GM19035 (cell line): ENCODE measurements at regions not wholly inside any gene's neighbourhood (a gene's known extent, or its start where the extent isn't known, plus 50 kb on each side); places are given as distances from the start of the nearest gene placed in this dataset.
"Not testable (repeated sequence)": the region's sequence is repeated elsewhere in the genome, so short reads cannot be mapped to it uniquely, and the experiment has no call there.

Experiments
- ATAC-seq: cut with Tn5 transposase; IDR thresholded peaks from one replicate; pipeline ENCODE4 v1.9.1; 2021; ENCODE audit not compliant: unreplicated experiment

GRCh38 chr4:43089730-43090129 is 197.2 kb downstream of the GRXCR1 start:
- ATAC-seq, result no peak

DNA sequence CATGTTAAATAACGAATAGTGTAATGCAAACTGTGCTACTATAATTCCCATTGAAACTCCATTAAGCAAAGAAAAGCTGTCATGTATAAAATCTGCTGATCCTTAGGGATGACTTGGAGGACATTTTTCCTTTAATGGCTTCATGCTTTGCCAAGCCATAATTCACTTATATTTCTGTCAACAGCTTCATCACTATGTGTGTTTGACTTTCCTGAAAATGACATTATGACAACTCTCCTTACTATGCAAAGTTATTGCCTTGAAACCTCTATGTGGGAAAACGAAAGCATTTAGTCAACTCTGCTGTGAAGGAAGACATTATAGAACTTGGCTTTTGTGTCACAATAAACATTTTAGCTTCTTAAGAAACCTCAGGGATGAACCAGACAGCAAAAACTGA is 210.5 kb downstream of the GRXCR1 start:
- ATAC-seq, result no peak

- ATAC-seq, result no peak
These were observed 219.6 kb downstream of the GRXCR1 start for GRCh38 chr4:43112139-43112538.

- ATAC-seq, result no peak
These were observed 220.7 kb downstream of the GRXCR1 start for GRCh38 chr4:43113196-43113595.

GRCh38 chr4:43126595-43126994 is 234.1 kb downstream of the GRXCR1 start:
- no peak for ATAC-seq

GRCh38 chr4:43130228-43131021 is 237.9 kb downstream of the GRXCR1 start:
- ATAC-seq, result no peak

GRCh38 chr4:43132010-43132582 is 239.6 kb downstream of the GRXCR1 start:
- ATAC-seq, result peak; percentile 88

DNA sequence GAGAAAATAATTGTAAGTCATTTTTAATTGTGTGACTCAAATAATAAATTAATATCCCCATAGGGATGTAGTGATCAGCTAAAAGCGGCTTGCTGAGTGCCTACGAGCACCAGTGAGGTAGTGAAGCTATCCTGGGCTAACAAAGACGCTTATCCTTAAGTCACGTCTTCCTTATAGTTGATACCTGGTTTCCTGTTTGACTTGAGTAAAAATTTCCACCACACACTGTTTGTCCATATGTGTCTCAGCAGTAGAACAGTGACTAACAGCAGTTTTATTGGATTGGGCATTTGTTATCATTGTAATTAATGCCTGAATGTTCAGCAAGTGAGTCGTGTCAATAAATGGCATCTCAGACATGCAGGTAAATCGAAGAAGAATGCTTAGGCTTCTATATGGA is 241.1 kb downstream of the GRXCR1 start:
- ATAC-seq, result no peak

GRCh38 chr4:43136752-43137151 is 244.2 kb downstream of the GRXCR1 start:
- ATAC-seq, result no peak

- ATAC-seq, result no peak
These were observed 253.7 kb downstream of the GRXCR1 start for GRCh38 chr4:43146198-43146597.

DNA sequence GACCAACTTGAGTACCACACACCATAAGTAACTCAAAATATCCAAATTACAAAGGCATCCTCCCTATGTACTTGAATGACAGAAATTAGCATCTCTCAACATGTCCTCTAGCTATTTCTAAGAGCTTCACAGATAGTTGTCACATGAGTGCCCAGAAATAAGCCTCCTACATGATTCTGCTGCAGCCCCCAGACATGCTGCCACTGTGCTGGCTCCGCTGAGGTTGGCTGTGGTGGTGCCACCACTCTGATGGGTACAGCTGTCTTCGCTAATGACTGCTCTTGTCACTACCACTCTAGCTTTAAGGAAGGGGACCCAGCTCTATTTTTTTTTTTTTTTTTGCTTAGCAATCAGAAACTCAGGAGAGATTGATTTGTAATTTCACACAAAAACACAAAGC is 256.0 kb downstream of the GRXCR1 start:
- ATAC-seq, result no peak

GRCh38 chr4:43163101-43163792 is 270.7 kb downstream of the GRXCR1 start:
- no peak for ATAC-seq

DNA sequence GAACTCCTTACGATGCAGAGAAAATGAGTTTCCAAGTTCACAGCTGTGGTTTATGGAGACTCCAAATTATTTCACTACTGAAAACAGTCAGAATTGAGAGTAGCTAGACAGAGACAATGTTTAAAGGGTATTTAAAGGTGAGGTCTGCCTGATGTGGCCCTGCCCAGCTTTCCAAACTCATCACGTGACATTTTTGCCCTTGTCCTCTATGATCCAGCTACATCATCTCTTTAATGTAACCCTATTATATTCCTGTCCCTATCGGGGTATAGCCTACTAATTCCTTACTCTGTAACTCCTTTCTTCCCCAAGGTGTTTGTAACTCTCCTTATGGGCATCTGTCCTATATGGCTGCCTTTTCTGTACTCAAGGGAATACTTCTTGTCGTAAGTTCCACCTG is 297.2 kb downstream of the GRXCR1 start:
- no peak for ATAC-seq

- ATAC-seq, result not testable (repeated sequence)
These were observed 320.1 kb downstream of the GRXCR1 start for GRCh38 chr4:43212576-43212975.

- no peak for ATAC-seq
These were observed 331.3 kb downstream of the GRXCR1 start for GRCh38 chr4:43223820-43224219.

- ATAC-seq, result no peak
These were observed 332.0 kb downstream of the GRXCR1 start for GRCh38 chr4:43224559-43224958.

DNA sequence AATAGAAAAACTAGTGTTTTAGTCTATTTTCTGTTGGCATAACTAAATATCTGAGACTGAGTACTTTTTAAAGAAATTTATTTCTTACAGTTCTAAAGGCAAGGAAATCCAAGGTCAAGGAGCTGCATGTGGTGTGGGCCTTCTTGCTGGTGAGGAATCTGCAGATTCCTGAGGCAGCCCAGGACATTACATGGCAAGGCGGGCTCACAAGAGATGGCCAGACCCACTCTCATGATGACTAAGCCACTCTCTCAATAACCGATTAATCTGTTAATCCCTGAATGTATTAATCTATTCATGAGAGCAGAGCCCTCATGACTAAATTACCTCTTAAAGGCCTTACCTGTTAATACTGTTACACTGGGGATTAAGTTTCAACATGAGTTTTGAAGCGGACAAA is 340.8 kb downstream of the GRXCR1 start:
- ATAC-seq, result no peak

DNA sequence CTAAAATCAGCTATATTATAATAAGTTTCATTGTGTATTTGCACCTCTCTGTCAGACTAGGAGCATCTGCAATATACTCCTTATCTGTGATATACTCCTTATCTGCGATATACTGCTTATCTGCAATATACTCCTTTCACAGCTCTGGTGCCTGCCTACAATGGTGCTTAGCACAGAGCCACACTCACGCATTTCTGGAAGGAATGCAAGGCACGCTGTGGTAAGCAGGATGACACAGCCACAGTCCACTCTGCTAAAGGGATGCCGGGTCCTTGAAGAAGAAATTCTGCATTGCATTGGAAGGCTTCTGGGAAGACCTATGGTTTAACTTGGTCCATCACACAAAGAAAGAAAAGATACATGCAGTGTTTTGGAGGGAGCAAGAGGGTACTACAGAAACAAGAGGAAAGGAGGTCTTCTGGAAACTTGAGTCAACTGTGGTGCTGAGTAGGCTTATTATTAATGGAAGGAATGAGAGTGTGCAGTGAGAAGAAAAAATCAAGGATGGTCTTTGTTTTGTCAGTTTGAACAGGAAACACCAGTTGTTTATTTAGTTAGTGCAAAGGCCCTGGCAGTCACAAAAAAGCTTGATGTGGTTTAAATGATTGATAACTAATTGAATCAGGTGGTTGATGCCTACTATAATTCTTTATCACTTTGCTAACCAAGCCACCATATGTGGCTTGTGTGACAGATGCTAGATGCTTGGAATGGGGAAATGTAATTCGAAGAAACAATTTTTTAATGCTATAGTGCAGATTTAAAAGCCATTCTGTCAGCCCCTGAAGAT is 342.3 kb downstream of the GRXCR1 start:
- ATAC-seq, result no peak

DNA sequence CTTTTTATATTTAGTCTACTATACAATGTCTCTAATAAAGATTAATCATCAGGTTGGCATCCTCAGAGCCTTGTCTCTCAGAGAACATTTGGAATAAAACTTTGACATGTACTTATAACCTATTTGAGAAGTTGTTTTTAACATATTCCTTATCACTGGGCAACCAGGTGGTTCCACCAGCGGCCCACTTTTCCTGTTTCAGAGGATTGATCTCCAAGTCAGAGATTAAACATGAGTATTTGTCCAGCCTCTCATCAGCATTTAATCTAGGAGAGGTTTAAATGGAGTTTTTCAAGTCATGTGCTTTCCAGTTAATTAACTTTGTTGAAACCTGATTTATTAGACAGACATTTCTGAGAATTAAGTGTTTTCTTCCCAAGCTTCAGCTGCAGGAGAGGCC is 345.5 kb downstream of the GRXCR1 start:
- ATAC-seq, result no peak

DNA sequence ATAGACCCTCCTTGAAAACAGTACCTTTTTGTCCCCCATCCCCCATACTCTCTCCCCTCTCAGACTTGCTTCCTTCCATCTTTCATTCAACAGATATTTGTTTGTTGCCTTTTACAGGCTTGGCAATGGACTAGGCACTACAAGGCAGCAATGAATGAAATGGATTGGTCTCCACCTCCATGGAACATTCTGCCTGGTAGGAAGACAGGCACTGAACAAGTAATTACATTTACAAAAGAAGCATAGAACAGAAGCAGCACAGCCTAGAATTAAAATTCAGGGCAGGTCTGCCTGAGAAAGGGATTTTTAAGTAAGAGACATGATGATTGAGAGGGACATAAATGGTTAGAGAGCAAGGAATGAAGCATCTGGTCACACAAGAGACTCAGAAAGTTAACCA is 346.1 kb downstream of the GRXCR1 start:
- ATAC-seq, result no peak

GRCh38 chr4:43241104-43241503 is 348.6 kb downstream of the GRXCR1 start:
- no peak for ATAC-seq
